ENCODE measurements at regions not wholly inside any gene's neighbourhood (a gene's known extent, or its start where the extent isn't known, plus 50 kb on each side); places are given as distances from the start of the nearest gene placed in this dataset.
A peak's percentile ranks its signal among the peaks of the same experiment; 100 is the strongest.

DNA sequence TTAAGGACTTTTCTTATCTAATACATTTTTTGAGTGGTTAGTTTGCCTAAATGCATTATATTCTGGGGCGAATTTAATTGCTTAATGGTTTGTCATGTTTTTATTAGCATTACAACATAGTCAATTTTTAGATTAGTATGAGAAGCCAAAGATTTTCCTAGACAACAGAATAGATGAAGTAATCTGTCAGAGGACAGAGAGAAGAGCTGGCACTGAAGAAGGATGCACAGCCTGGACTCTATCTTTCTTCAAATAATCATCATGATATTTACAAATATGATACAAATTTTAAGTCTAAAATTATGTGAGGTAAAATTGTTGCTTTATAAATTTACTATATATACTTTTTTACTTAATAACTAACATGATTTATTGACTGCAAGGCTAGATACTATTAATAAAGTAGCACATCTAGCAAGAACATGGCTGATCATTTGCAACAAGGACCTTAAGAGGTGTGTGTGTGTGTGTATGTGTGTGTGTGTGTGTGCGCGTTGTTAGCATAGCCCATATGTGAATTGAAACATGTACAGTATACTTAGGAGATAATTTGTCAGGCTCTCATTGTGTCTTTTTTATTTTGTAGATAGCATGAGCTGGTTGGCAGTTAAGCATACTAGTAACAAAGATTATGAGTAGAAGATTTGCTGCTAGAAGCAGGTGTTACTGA is 752.2 kb downstream of the DCDC2C start:
- no peak for FAIRE-seq
- in situ Hi-C loops (cut with HindIII; ENCODE audit: extremely low pct_ligation_motif_present, low pct_unique_long_range_greater_than_20kb) (no loop called here), intact Hi-C loops (cut with micrococcal nuclease; ENCODE audit: unreplicated experiment) (no loop called here)
- POLR2A ChIA-PET: no interaction called here
- no peaks in the 10 kb centered on the region for H3K79me2 ChIP-seq (ENCODE audit: insufficient read depth, low read length)
- no peaks in the 10 kb centered on the region; a peak in 1 of 5 replicates for H3K27me3 ChIP-seq (ENCODE audit: control insufficient read depth in 1 of 2, insufficient read depth in 2 of 2, low read length in 2 of 2)
- no peak overlapping the region for H3K27ac ChIP-seq (ENCODE audit: extremely low read length, insufficient read depth, low read length)
- H3K9me3 ChIP-seq (ENCODE audit: low read length): peaks cover 93% of the 10 kb centered on the region
- no TSS peak for BruUV-seq (replicated peaks)
- TF ChIP-seq ZNF737 (CRISPR knock-in tag; IDR thresholded peaks at IDR 0.05; ENCODE audit: borderline replicate concordance): no peak
- ATAC-seq: no peak
- no peak overlapping the region for H3K9ac ChIP-seq (ENCODE audit: insufficient read depth, low read depth, low read length)
- no peak for DNase-seq (ENCODE audit: low spot score)
- no peaks in the 10 kb centered on the region for H4K20me1 ChIP-seq (ENCODE audit: insufficient read depth, low read length)
- H3K36me3 ChIP-seq (replicated peaks in 1 of 2; ENCODE audit: control insufficient read depth in 1 of 2, insufficient read depth in 2 of 2, low read length in 2 of 2): no peaks in the 10 kb centered on the region
- no peak overlapping the region for H2AFZ ChIP-seq (ENCODE audit: low read length)
- no peak overlapping the region for H3K4me3 ChIP-seq (replicated peaks in 1 of 3; ENCODE audit: insufficient read depth in 1 of 3, low read depth in 2 of 3, low read length in 3 of 3)
- WGBS (ENCODE audit: low lambda C conversion rate): 22% methylated on average over 3 of the region's 3 CpGs
- CTCF ChIA-PET (ENCODE audit: low intra/inter-chr PET ratio, low total read pairs): no interaction called here
- no peaks in the 10 kb centered on the region for H3K4me1 ChIP-seq (ENCODE audit: insufficient read depth, low read length)
- H3K4me2 ChIP-seq (ENCODE audit: low read depth, low read length): no peak overlapping the region

- H3K9ac ChIP-seq (ENCODE audit: insufficient read depth, low read depth, low read length): no peak overlapping the region
- no TSS peak for BruUV-seq (replicated peaks)
- no peak overlapping the region for H3K27ac ChIP-seq (ENCODE audit: extremely low read length, insufficient read depth, low read length)
- no peak for DNase-seq (ENCODE audit: low spot score)
- ChIA-PET CTCF (ENCODE audit: low intra/inter-chr PET ratio, low total read pairs) (no interaction called here), POLR2A (no interaction called here)
- 4% methylated on average over 12 of the region's 12 CpGs for WGBS (ENCODE audit: low lambda C conversion rate)
- no peak overlapping the region for H3K4me3 ChIP-seq (replicated peaks in 1 of 3; ENCODE audit: insufficient read depth in 1 of 3, low read depth in 2 of 3, low read length in 3 of 3)
- H3K4me2 ChIP-seq (ENCODE audit: low read depth, low read length): no peak overlapping the region
- H3K4me1 ChIP-seq (ENCODE audit: insufficient read depth, low read length): no peaks in the 10 kb centered on the region
- no peaks in the 10 kb centered on the region for H3K79me2 ChIP-seq (ENCODE audit: insufficient read depth, low read length)
- no peak for FAIRE-seq
- intact Hi-C loops (cut with micrococcal nuclease; ENCODE audit: unreplicated experiment) (no loop called here), in situ Hi-C loops (cut with HindIII; ENCODE audit: extremely low pct_ligation_motif_present, low pct_unique_long_range_greater_than_20kb) (no loop called here)
- TF ChIP-seq ZMYM3 (CRISPR knock-in tag; IDR thresholded peaks at IDR 0.05): no peak
- TF ChIP-seq IKZF4 (CRISPR knock-in tag; IDR thresholded peaks at IDR 0.05; ENCODE audit: borderline replicate concordance, low read depth, not compliant biosample characterization): no peak
- peak; percentile 47; the same call in 1 of the 2 replicates for TF ChIP-seq ATF7 (IDR thresholded peaks at IDR 0.05)
- no peak for TF ChIP-seq ATF7 (CRISPR knock-in tag; IDR thresholded peaks at IDR 0.05)
- ATAC-seq: no peak
- peaks cover 77% of the 10 kb centered on the region for H3K9me3 ChIP-seq (ENCODE audit: low read length)
- no peaks in the 10 kb centered on the region for H3K36me3 ChIP-seq (replicated peaks in 1 of 2; ENCODE audit: control insufficient read depth in 1 of 2, insufficient read depth in 2 of 2, low read length in 2 of 2)
- no peaks in the 10 kb centered on the region for H4K20me1 ChIP-seq (ENCODE audit: insufficient read depth, low read length)
- H3K27me3 ChIP-seq (ENCODE audit: control insufficient read depth in 1 of 2, insufficient read depth in 2 of 2, low read length in 2 of 2): no peaks in the 10 kb centered on the region
- H2AFZ ChIP-seq (ENCODE audit: low read length): no peak overlapping the region
These were observed 761.4 kb downstream of the DCDC2C start for GRCh38 chr2:4464634-4465266.
